Type B pancreatic cell (in vitro differentiated cells): ENCODE measurements at regions not wholly inside any gene's neighbourhood (a gene's known extent, or its start where the extent isn't known, plus 50 kb on each side); places are given as distances from the start of the nearest gene placed in this dataset.
A peak's percentile ranks its signal among the peaks of the same experiment; 100 is the strongest.

ENCODE experiments used
- DNase-seq: peaks from one replicate; pipeline ENCODE4 v3.0.0; 2021; ENCODE audit warnings: mixed read lengths; ENCODE audit not compliant: unreplicated experiment; ENCODE audit errors: extremely low spot score
- H3K27ac Mint-ChIP-seq: 2 replicates; pipeline ENCODE4 v1.8.0; 2021; ENCODE audit warnings: mild to moderate bottlenecking, mixed read lengths
- H3K27me3 Mint-ChIP-seq: 2 replicates; pipeline ENCODE4 v1.8.0; 2021; ENCODE audit warnings: mixed read lengths
- H3K36me3 Mint-ChIP-seq: 2 replicates; pipeline ENCODE4 v1.8.0; 2021; ENCODE audit warnings: mixed read lengths
- H3K4me1 Mint-ChIP-seq: one replicate; pipeline ENCODE4 v1.8.0; 2021; ENCODE audit warnings: mixed read lengths; ENCODE audit not compliant: unreplicated experiment
- H3K4me3 Mint-ChIP-seq: 2 replicates; pipeline ENCODE4 v1.8.0; 2021; ENCODE audit warnings: mild to moderate bottlenecking, mixed read lengths
- H3K9me3 Mint-ChIP-seq: 2 replicates; pipeline ENCODE4 v1.8.0; 2021; ENCODE audit warnings: mixed read lengths
- TF ChIP-seq, protein P1 (sequence below): fragments of 200-600 bp; sonication (generic); conservative IDR thresholded peaks from 2 replicates; pipeline ENCODE4 v1.5.0; 2021; ENCODE audit warnings: antibody characterized with exemption, mild to moderate bottlenecking

- TF ChIP-seq, protein P1, sequence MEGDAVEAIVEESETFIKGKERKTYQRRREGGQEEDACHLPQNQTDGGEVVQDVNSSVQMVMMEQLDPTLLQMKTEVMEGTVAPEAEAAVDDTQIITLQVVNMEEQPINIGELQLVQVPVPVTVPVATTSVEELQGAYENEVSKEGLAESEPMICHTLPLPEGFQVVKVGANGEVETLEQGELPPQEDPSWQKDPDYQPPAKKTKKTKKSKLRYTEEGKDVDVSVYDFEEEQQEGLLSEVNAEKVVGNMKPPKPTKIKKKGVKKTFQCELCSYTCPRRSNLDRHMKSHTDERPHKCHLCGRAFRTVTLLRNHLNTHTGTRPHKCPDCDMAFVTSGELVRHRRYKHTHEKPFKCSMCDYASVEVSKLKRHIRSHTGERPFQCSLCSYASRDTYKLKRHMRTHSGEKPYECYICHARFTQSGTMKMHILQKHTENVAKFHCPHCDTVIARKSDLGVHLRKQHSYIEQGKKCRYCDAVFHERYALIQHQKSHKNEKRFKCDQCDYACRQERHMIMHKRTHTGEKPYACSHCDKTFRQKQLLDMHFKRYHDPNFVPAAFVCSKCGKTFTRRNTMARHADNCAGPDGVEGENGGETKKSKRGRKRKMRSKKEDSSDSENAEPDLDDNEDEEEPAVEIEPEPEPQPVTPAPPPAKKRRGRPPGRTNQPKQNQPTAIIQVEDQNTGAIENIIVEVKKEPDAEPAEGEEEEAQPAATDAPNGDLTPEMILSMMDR = no peak
- peaks cover 33% of the 10 kb centered on the region for H3K36me3 Mint-ChIP-seq
- H3K27me3 Mint-ChIP-seq = peaks cover 3% of the 10 kb centered on the region
- peaks cover 44% of the 10 kb centered on the region for H3K4me1 Mint-ChIP-seq
- no peak overlapping the region for H3K4me3 Mint-ChIP-seq
- peak overlapping the region; percentile 75 for H3K27ac Mint-ChIP-seq
- no peaks in the 10 kb centered on the region for H3K9me3 Mint-ChIP-seq
- no peak for DNase-seq
Measured at GRCh38 chr11:92846491-92847125, 122.8 kb upstream of the MTNR1B start.

GRCh38 chr11:92848578-92848977 is 120.9 kb upstream of the MTNR1B start:
- TF ChIP-seq, protein P1 = no peak
- Mint-ChIP-seq H3K4me3 (no peak overlapping the region), H3K27me3 (no peaks in the 10 kb centered on the region), H3K4me1 (peaks cover 41% of the 10 kb centered on the region), H3K9me3 (no peaks in the 10 kb centered on the region), H3K27ac (no peak overlapping the region), H3K36me3 (peaks cover 23% of the 10 kb centered on the region)
- no peak for DNase-seq

DNA sequence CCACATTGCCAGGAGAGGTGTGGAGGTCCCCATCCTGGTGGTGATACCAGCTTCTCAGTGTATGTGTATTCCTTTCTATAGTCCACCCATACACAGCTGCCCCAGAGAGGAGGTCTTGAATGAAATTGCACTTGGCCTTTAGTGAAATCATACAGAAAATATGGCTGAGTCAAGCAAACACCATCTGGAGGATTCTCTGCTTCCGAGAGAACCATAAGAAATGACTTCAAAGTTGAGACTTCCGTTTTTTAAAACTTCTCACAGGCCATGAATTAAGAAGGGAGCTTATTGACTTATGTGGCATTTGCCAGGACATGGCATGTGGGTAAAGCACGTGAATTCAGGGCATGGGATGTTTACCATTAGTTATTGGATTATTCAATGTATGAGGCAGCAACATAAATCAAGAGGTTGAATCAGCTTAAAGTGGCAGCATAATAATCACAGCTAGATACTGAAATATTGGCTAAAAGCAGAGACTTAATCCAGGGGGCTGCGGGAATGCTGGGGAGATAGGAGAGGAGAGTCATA is 119.1 kb upstream of the MTNR1B start:
- Mint-ChIP-seq H3K4me3 (no peak overlapping the region), H3K27ac (no peak overlapping the region), H3K9me3 (no peaks in the 10 kb centered on the region), H3K4me1 (peaks cover 36% of the 10 kb centered on the region), H3K36me3 (peaks cover 15% of the 10 kb centered on the region), H3K27me3 (no peaks in the 10 kb centered on the region)
- TF ChIP-seq, protein P1 = no peak
- DNase-seq = no peak

DNA sequence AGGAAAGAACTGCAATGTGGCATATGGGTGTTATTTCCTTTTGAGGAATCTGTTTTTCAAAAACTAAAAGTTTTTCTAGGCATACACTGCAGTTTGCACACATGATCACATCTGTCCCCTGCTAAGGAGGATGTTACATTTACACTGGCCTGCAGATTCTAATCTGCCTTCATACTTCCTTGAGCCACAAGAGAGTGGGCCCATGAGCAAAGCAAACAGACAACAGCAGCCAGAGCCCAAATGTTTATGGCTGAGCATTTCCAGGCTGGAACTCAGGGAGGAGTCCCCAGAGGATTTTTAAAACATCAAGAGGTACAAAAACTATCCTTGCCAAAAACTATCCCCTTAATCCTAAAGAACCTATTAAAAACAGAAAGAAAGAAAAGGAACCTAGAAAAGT is 117.2 kb upstream of the MTNR1B start:
- Mint-ChIP-seq H3K4me3 (no peak overlapping the region), H3K4me1 (peaks cover 35% of the 10 kb centered on the region), H3K27me3 (no peaks in the 10 kb centered on the region), H3K36me3 (peaks cover 15% of the 10 kb centered on the region), H3K9me3 (no peaks in the 10 kb centered on the region), H3K27ac (no peak overlapping the region)
- TF ChIP-seq, protein P1 = no peak
- DNase-seq = no peak

- Mint-ChIP-seq H3K27me3 (no peaks in the 10 kb centered on the region), H3K36me3 (peaks cover 11% of the 10 kb centered on the region), H3K9me3 (no peaks in the 10 kb centered on the region), H3K4me1 (peaks cover 34% of the 10 kb centered on the region), H3K27ac (no peak overlapping the region), H3K4me3 (no peak overlapping the region)
- TF ChIP-seq, protein P1 = no peak
- no peak for DNase-seq
Measured at GRCh38 chr11:92852946-92853345, 116.5 kb upstream of the MTNR1B start.
